ENCODE measurements at regions not wholly inside any gene's neighbourhood (a gene's known extent, or its start where the extent isn't known, plus 50 kb on each side); places are given as distances from the start of the nearest gene placed in this dataset.

GRCh38 chr14:50039120-50039517 is 77.3 kb downstream of the VCPKMT start:
- TF ChIP-seq, protein P1, sequence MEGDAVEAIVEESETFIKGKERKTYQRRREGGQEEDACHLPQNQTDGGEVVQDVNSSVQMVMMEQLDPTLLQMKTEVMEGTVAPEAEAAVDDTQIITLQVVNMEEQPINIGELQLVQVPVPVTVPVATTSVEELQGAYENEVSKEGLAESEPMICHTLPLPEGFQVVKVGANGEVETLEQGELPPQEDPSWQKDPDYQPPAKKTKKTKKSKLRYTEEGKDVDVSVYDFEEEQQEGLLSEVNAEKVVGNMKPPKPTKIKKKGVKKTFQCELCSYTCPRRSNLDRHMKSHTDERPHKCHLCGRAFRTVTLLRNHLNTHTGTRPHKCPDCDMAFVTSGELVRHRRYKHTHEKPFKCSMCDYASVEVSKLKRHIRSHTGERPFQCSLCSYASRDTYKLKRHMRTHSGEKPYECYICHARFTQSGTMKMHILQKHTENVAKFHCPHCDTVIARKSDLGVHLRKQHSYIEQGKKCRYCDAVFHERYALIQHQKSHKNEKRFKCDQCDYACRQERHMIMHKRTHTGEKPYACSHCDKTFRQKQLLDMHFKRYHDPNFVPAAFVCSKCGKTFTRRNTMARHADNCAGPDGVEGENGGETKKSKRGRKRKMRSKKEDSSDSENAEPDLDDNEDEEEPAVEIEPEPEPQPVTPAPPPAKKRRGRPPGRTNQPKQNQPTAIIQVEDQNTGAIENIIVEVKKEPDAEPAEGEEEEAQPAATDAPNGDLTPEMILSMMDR (IDR thresholded peaks at IDR 0.05), result no peak
- no peak for TF ChIP-seq EZH2 (IDR thresholded peaks at IDR 0.05; ENCODE audit: borderline replicate concordance, insufficient read depth, low read depth, low read length, poor library complexity, severe bottlenecking)
